ENCODE measurements at regions not wholly inside any gene's neighbourhood (a gene's known extent, or its start where the extent isn't known, plus 50 kb on each side); places are given as distances from the start of the nearest gene placed in this dataset.

DNA sequence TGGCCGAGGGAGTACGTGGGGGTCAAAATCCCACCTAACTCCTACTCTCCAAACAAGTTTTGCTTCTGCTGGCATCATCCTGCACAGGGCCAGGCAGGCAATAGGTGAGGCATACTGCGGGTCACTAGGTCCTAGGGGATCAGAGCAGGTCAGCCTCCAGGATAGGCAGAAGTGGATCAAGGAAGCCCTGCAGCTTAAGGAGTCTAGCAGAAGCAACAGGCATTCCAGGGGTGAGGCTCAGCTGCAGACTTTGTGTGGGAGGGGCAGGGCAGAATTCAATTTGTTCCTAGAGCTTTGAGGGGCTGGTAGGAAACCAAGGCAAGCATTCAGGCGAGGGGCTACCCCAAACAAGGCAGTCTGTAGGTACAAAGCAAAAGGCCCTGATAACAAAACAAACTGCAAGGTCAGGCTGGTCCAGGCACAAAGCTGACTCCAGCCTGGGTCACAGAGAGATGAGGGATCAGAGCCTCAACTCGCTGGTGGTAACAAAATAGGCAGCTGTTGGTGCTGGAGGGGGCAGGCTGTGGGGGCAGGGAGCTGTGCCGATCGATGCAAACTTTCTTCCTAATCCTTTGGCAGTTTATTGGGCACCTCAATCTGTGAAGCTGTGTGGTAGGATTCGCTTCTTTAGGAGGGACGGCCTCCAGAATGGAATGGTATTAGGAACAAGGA, 80.2 kb upstream of the CALM2 start:
- Histone ChIP-seq H3K4me1 (ENCODE audit: control insufficient read depth, insufficient read depth, low read length) (peaks cover 5% of the 10 kb centered on the region), H3K9me3 (ENCODE audit: control insufficient read depth, low read length) (no peaks in the 10 kb centered on the region), H3K36me3 (ENCODE audit: control insufficient read depth, insufficient read depth, low read length) (no peaks in the 10 kb centered on the region), H3K27me3 (ENCODE audit: control insufficient read depth, insufficient read depth, low read length, poor library complexity, severe bottlenecking) (no peaks in the 10 kb centered on the region), H3K27ac (ENCODE audit: low read depth, low read length) (peak overlapping the region; percentile 36), H3K9ac (ENCODE audit: extremely low read depth, low read length, poor library complexity, severe bottlenecking) (no peak overlapping the region), H3K4me3 (ENCODE audit: low read length) (no peak overlapping the region)
- Mint-ChIP-seq H3K27me3 (ENCODE audit: insufficient read depth) (no peaks in the 10 kb centered on the region), H3K4me1 (peaks cover 17% of the 10 kb centered on the region), H3K4me3 (no peak overlapping the region), H3K9me3 (no peaks in the 10 kb centered on the region), H3K36me3 (ENCODE audit: low read depth) (no peaks in the 10 kb centered on the region), H3K27ac (peak overlapping the region; percentile 78)
- DNase-seq: no peak
- WGBS, 2 experiments (ENCODE audit: insufficient coverage in 1 of 2, insufficient read length in 1 of 2): 74 to 77% methylated on average over 7 to 9 of the region's 9 CpGs
- TF ChIP-seq, protein P1, sequence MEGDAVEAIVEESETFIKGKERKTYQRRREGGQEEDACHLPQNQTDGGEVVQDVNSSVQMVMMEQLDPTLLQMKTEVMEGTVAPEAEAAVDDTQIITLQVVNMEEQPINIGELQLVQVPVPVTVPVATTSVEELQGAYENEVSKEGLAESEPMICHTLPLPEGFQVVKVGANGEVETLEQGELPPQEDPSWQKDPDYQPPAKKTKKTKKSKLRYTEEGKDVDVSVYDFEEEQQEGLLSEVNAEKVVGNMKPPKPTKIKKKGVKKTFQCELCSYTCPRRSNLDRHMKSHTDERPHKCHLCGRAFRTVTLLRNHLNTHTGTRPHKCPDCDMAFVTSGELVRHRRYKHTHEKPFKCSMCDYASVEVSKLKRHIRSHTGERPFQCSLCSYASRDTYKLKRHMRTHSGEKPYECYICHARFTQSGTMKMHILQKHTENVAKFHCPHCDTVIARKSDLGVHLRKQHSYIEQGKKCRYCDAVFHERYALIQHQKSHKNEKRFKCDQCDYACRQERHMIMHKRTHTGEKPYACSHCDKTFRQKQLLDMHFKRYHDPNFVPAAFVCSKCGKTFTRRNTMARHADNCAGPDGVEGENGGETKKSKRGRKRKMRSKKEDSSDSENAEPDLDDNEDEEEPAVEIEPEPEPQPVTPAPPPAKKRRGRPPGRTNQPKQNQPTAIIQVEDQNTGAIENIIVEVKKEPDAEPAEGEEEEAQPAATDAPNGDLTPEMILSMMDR (conservative IDR thresholded peaks at IDR 0.05): no peak

DNA sequence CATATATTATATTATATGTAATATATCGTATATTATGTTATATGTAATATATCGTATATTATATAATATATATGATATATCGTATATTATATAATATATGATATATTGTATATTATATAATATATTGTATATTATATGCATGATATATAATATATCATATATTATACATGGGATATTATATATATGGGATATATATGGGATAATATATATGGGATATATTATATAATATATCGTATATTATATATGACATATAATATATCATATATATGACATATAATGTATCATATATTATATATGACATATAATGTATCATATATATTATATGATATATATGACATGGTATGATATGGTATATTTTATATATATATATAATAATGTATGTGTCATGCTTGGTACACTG, 79.5 kb upstream of the CALM2 start:
- no peaks in the 10 kb centered on the region for H3K9me3 Mint-ChIP-seq
- no CpG with 5 or more reads among the region's 4 CpGs for WGBS, 2 experiments (ENCODE audit: insufficient coverage in 1 of 2, insufficient read length in 1 of 2)
- no peaks in the 10 kb centered on the region for H3K36me3 Mint-ChIP-seq (ENCODE audit: low read depth)
- H3K27me3 ChIP-seq (ENCODE audit: control insufficient read depth, insufficient read depth, low read length, poor library complexity, severe bottlenecking): no peaks in the 10 kb centered on the region
- no peaks in the 10 kb centered on the region for H3K27me3 Mint-ChIP-seq (ENCODE audit: insufficient read depth)
- no peaks in the 10 kb centered on the region for H3K36me3 ChIP-seq (ENCODE audit: control insufficient read depth, insufficient read depth, low read length)
- peaks cover 6% of the 10 kb centered on the region for H3K4me1 ChIP-seq (ENCODE audit: control insufficient read depth, insufficient read depth, low read length)
- H3K9ac ChIP-seq (ENCODE audit: extremely low read depth, low read length, poor library complexity, severe bottlenecking): no peak overlapping the region
- TF ChIP-seq, protein P1 (conservative IDR thresholded peaks at IDR 0.05): no peak
- no peak overlapping the region for H3K4me3 Mint-ChIP-seq
- DNase-seq: no peak
- H3K27ac Mint-ChIP-seq: no peak overlapping the region
- no peak overlapping the region for H3K27ac ChIP-seq (ENCODE audit: low read depth, low read length)
- H3K4me3 ChIP-seq (ENCODE audit: low read length): no peak overlapping the region
- no peaks in the 10 kb centered on the region for H3K9me3 ChIP-seq (ENCODE audit: control insufficient read depth, low read length)
- peaks cover 17% of the 10 kb centered on the region for H3K4me1 Mint-ChIP-seq

DNA sequence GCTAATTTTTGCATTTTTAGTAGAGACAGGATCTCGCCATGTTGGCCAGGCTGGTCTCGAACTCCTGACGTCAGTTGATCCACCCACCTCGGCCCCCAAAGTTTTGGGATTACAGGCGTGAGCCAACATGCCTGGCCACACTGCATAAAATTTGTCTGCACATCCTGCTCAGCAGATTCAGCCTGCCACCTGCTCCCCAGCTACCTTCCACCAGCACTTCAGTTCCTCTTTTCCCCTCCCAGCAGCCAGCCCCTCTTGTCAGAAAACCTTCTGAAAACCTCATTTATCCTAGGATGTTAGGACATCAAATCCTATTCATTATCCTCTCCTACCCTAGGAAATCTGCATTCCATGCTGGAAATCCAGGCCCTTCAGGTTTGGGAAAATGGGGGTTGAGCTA, 78.2 kb upstream of the CALM2 start:
- Mint-ChIP-seq H3K4me1 (peaks cover 27% of the 10 kb centered on the region), H3K27ac (no peak overlapping the region), H3K36me3 (ENCODE audit: low read depth) (no peaks in the 10 kb centered on the region), H3K27me3 (ENCODE audit: insufficient read depth) (no peaks in the 10 kb centered on the region), H3K4me3 (no peak overlapping the region), H3K9me3 (no peaks in the 10 kb centered on the region)
- TF ChIP-seq, protein P1 (conservative IDR thresholded peaks at IDR 0.05): no peak
- Histone ChIP-seq H3K27me3 (ENCODE audit: control insufficient read depth, insufficient read depth, low read length, poor library complexity, severe bottlenecking) (no peaks in the 10 kb centered on the region), H3K4me3 (ENCODE audit: low read length) (no peak overlapping the region), H3K27ac (ENCODE audit: low read depth, low read length) (no peak overlapping the region), H3K36me3 (ENCODE audit: control insufficient read depth, insufficient read depth, low read length) (no peaks in the 10 kb centered on the region), H3K4me1 (ENCODE audit: control insufficient read depth, insufficient read depth, low read length) (peaks cover 14% of the 10 kb centered on the region), H3K9ac (ENCODE audit: extremely low read depth, low read length, poor library complexity, severe bottlenecking) (no peak overlapping the region), H3K9me3 (ENCODE audit: control insufficient read depth, low read length) (no peaks in the 10 kb centered on the region)
- WGBS, 2 experiments (ENCODE audit: insufficient coverage in 1 of 2, insufficient read length in 1 of 2): 93 to 98% methylated on average over 5 of the region's 5 CpGs
- no peak for DNase-seq

Data from endodermal cell (in vitro differentiated cells).